Panc1 (cell line): ENCODE measurements at regions not wholly inside any gene's neighbourhood (a gene's known extent, or its start where the extent isn't known, plus 50 kb on each side); places are given as distances from the start of the nearest gene placed in this dataset.

Experiments
- CTCF ChIP-seq: fragments of 450-650 bp; IDR thresholded peaks from 2 replicates; pipeline ENCODE4 v1.5.1; 2017; ENCODE audit warnings: mild to moderate bottlenecking
- POLR2AphosphoS5 ChIP-seq: IDR thresholded peaks from 2 replicates; pipeline ENCODE4 v1.6.1; 2012; ENCODE audit warnings: mild to moderate bottlenecking, low read depth, low read length, moderate library complexity
- REST ChIP-seq, 2 experiments: IDR thresholded peaks; 2 replicates each; pipeline ENCODE4 v1.6.1; 2011 to 2012; ENCODE audit warnings: low read depth in 2 of 2, control low read depth in 1 of 2, low read length in 1 of 2, mild to moderate bottlenecking in 1 of 2, moderate library complexity in 1 of 2; ENCODE audit not compliant: insufficient read depth in 1 of 2
- TCF7L2 ChIP-seq: IDR thresholded peaks from 2 replicates; pipeline ENCODE4 v1.6.1; 2011; ENCODE audit warnings: mild to moderate bottlenecking, low read depth, low read length, inconsistent platforms

GRCh38 chr15:98561169-98561941 is 87.0 kb upstream of the IGF1R start:
- TF ChIP-seq CTCF = no peak
- TF ChIP-seq POLR2AphosphoS5 = no peak
- no peak for TF ChIP-seq REST (IDR thresholded peaks at IDR 0.05; ENCODE audit: insufficient read depth in 1 of 2, low read depth in 2 of 2, low read length in 1 of 2)
- TF ChIP-seq TCF7L2 = no peak
